ENCODE measurements at regions not wholly inside any gene's neighbourhood (a gene's known extent, or its start where the extent isn't known, plus 50 kb on each side); places are given as distances from the start of the nearest gene placed in this dataset.

DNA sequence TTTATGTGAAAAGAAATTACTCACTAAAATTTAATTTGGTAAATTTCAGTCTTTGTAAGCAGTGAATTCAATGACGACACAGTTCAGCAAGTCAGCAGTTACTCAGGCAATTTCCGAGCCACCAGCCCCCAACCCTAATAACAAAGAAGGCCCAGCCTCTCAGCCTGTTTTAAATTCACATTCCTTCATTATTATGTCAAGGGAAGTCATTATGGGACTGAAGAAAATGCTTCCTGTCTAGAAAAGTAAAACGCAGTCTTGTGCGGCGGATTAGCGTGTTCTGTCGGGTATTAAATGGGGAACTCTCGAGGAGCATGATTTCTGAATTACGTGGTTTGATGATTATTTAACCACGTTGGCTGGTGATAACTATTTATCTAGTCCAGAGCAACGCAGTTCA is 177.6 kb downstream of the AIPL1 start:
- no peak for TF ChIP-seq POLR2A (IDR thresholded peaks at IDR 0.05)
- TF ChIP-seq, protein P1, sequence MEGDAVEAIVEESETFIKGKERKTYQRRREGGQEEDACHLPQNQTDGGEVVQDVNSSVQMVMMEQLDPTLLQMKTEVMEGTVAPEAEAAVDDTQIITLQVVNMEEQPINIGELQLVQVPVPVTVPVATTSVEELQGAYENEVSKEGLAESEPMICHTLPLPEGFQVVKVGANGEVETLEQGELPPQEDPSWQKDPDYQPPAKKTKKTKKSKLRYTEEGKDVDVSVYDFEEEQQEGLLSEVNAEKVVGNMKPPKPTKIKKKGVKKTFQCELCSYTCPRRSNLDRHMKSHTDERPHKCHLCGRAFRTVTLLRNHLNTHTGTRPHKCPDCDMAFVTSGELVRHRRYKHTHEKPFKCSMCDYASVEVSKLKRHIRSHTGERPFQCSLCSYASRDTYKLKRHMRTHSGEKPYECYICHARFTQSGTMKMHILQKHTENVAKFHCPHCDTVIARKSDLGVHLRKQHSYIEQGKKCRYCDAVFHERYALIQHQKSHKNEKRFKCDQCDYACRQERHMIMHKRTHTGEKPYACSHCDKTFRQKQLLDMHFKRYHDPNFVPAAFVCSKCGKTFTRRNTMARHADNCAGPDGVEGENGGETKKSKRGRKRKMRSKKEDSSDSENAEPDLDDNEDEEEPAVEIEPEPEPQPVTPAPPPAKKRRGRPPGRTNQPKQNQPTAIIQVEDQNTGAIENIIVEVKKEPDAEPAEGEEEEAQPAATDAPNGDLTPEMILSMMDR (IDR thresholded peaks at IDR 0.05) = no peak

Measured in testis (tissue), 2 donors.